H1 (cell line): ENCODE measurements at regions not wholly inside any gene's neighbourhood (a gene's known extent, or its start where the extent isn't known, plus 50 kb on each side); places are given as distances from the start of the nearest gene placed in this dataset.

Source experiments
- POLR2A ChIP-seq, 2 experiments: IDR thresholded peaks; 1 replicate in 1 of 2; 2 replicates in 1 of 2; pipeline ENCODE4 v1.6.1; 2011; ENCODE audit warnings: low read depth in 2 of 2, low read length in 2 of 2, mild to moderate bottlenecking in 2 of 2; ENCODE audit errors: control extremely low read depth in 1 of 2
- RAD21 ChIP-seq, 2 experiments: IDR thresholded peaks in 1 of 2; conservative IDR thresholded peaks in 1 of 2; 2 replicates each; pipeline ENCODE4 v1.6.1; 2011; ENCODE audit warnings: low read depth in 2 of 2, low read length in 2 of 2, improper control_type of control experiment in 1 of 2, inconsistent platforms in 1 of 2, mild to moderate bottlenecking in 1 of 2, moderate library complexity in 1 of 2
- TF ChIP-seq, protein P1 (sequence below): IDR thresholded peaks from 2 replicates; pipeline ENCODE4 v1.6.1; 2011; ENCODE audit warnings: low read depth, mild to moderate bottlenecking, low read length; ENCODE audit not compliant: insufficient read depth
- TF ChIP-seq, protein P2 (sequence below), 3 experiments: IDR thresholded peaks; 1 replicate in 2 of 3; 2 replicates in 1 of 3; pipeline versions ENCODE4 v1.5.1 to v1.6.1; 2011; ENCODE audit warnings: low read length in 3 of 3, mild to moderate bottlenecking in 3 of 3, inconsistent platforms in 2 of 3, low read depth in 1 of 3, moderate library complexity in 1 of 3; ENCODE audit not compliant: insufficient read depth in 1 of 3; ENCODE audit errors: control extremely low read depth in 1 of 3

DNA sequence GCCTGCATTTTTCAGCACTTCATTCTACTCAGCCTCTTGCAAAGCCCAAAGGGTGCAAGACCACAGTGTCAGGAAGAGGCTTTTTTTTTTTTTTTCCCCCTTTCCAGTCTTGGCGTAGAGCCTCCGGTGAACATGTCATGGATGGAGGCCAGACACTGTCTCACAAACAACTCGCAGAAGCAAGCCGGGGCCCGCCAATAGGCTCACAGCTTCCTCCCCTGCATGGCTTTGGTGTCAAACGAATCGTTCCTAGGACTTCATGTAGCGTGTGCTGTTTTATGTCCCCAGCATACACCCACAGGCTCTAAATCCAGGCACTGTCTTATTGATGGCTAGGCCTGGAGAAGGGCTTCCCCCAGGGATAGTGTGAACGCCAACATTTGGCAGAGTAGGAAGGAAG, 457.7 kb upstream of the MAF start:
- TF ChIP-seq, protein P1, sequence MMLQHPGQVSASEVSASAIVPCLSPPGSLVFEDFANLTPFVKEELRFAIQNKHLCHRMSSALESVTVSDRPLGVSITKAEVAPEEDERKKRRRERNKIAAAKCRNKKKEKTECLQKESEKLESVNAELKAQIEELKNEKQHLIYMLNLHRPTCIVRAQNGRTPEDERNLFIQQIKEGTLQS: no peak
- no peak for TF ChIP-seq POLR2A (IDR thresholded peaks at IDR 0.05; ENCODE audit: control extremely low read depth in 1 of 2, low read depth in 2 of 2, low read length in 2 of 2)
- no peak for TF ChIP-seq RAD21 (IDR thresholded peaks at IDR 0.05 in 1 of 2, conservative IDR thresholded peaks at IDR 0.05 in 1 of 2; ENCODE audit: low read depth in 2 of 2, low read length in 2 of 2)
- TF ChIP-seq, protein P2, sequence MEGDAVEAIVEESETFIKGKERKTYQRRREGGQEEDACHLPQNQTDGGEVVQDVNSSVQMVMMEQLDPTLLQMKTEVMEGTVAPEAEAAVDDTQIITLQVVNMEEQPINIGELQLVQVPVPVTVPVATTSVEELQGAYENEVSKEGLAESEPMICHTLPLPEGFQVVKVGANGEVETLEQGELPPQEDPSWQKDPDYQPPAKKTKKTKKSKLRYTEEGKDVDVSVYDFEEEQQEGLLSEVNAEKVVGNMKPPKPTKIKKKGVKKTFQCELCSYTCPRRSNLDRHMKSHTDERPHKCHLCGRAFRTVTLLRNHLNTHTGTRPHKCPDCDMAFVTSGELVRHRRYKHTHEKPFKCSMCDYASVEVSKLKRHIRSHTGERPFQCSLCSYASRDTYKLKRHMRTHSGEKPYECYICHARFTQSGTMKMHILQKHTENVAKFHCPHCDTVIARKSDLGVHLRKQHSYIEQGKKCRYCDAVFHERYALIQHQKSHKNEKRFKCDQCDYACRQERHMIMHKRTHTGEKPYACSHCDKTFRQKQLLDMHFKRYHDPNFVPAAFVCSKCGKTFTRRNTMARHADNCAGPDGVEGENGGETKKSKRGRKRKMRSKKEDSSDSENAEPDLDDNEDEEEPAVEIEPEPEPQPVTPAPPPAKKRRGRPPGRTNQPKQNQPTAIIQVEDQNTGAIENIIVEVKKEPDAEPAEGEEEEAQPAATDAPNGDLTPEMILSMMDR (IDR thresholded peaks at IDR 0.05; ENCODE audit: control extremely low read depth in 1 of 3, insufficient read depth in 1 of 3, low read depth in 1 of 3, low read length in 3 of 3): no peak
